Thyroid gland (tissue), 4 donors: ENCODE measurements at regions not wholly inside any gene's neighbourhood (a gene's known extent, or its start where the extent isn't known, plus 50 kb on each side); places are given as distances from the start of the nearest gene placed in this dataset.

Experiments
- DNase-seq, 2 donors: peaks; one replicate each; pipeline ENCODE4 v3.0.0-alpha.2; 2019
- H3K27ac ChIP-seq, 3 donors: fragments of 200-600 bp; sonication (generic); 1 replicate in 2 of 3; 2 replicates in 1 of 3; pipeline ENCODE4 v1.5.1; 2016 to 2019; ENCODE audit warnings: mild to moderate bottlenecking in 1 of 3, moderate library complexity in 1 of 3
- H3K27me3 ChIP-seq: fragments of 200-600 bp; sonication (generic); one replicate; pipeline ENCODE4 v1.5.1; 2019
- H3K36me3 ChIP-seq, 2 donors: fragments of 200-600 bp; sonication (generic); one replicate each; pipeline ENCODE4 v1.5.1; 2016 to 2019
- H3K4me1 ChIP-seq, 2 donors: fragments of 200-600 bp; sonication (generic); one replicate each; pipeline ENCODE4 v1.5.1; 2017 to 2019
- H3K4me3 ChIP-seq, 3 donors: fragments of 200-600 bp; sonication (generic); replicated peaks in 1 of 3; 1 replicate in 2 of 3; 2 replicates in 1 of 3; pipeline ENCODE4 v1.5.1; 2016; ENCODE audit warnings: mild to moderate bottlenecking in 1 of 3
- H3K9me3 ChIP-seq: fragments of 200-600 bp; sonication (generic); one replicate; pipeline ENCODE4 v1.5.1; 2017
- CTCF ChIP-seq, 6 experiments: fragments of 200-600 bp in 3 of 6; fragments of 450-650 bp in 3 of 6; sonication (generic) in 3 of 6; IDR thresholded peaks; one replicate each; pipeline ENCODE4 v1.5.1; 2016 to 2019; ENCODE audit warnings: antibody characterized with exemption in 6 of 6, mild to moderate bottlenecking in 2 of 6, inconsistent platforms in 1 of 6, moderate library complexity in 1 of 6
- POLR2A ChIP-seq, 2 donors: fragments of 450-650 bp; IDR thresholded peaks; one replicate each; pipeline ENCODE4 v1.6.1; 2017; ENCODE audit warnings: antibody characterized with exemption in 2 of 2, mild to moderate bottlenecking in 2 of 2, moderate library complexity in 1 of 2
- WGBS, 2 donors: methylation state at CpG; one replicate each; pipeline ENCODE4 v1.1.5; 2017; 5-methylcytosine and 5-hydroxymethylcytosine counted together
- intact Hi-C: fragments of 100-400 bp; cut with DNase I; formaldehyde crosslinking; loops from one replicate; pipeline ENCODE4 v1.15.1; 2023

- peaks cover 13 to 24% of the 10 kb centered on the region in 2 donors for H3K4me1 ChIP-seq
- 70 to 74% methylated on average over 22 of the region's 22 CpGs for WGBS, 2 donors
- H3K9me3 ChIP-seq = no peaks in the 10 kb centered on the region
- no peak overlapping the region for H3K4me3 ChIP-seq
- no peak for TF ChIP-seq CTCF (IDR thresholded peaks at IDR 0.05)
- TF ChIP-seq POLR2A (IDR thresholded peaks at IDR 0.05) = no peak
- no peak overlapping the region for H3K27ac ChIP-seq
- H3K36me3 ChIP-seq = no peaks in the 10 kb centered on the region
- no peaks in the 10 kb centered on the region for H3K27me3 ChIP-seq
- DNase-seq = no peak
- intact Hi-C loops = no loop called here
Measured at GRCh38 chr17:77723909-77724875, 234.3 kb upstream of the TNRC6C start.

GRCh38 chr17:77724876-77725615, 233.5 kb upstream of the TNRC6C start:
- Histone ChIP-seq H3K9me3 (no peaks in the 10 kb centered on the region), H3K27ac (no peak overlapping the region), H3K4me1 (peaks cover 13 to 24% of the 10 kb centered on the region in 2 donors), H3K4me3 (no peak overlapping the region), H3K36me3 (no peaks in the 10 kb centered on the region), H3K27me3 (no peaks in the 10 kb centered on the region)
- intact Hi-C loops = no loop called here
- TF ChIP-seq CTCF (IDR thresholded peaks at IDR 0.05) = no peak
- TF ChIP-seq POLR2A (IDR thresholded peaks at IDR 0.05) = no peak
- 66 to 74% methylated on average over 23 to 28 of the region's 28 CpGs for whole genome bisulfite sequencing, 2 donors
- DNase-seq = peak; percentile 94 to 96

DNA sequence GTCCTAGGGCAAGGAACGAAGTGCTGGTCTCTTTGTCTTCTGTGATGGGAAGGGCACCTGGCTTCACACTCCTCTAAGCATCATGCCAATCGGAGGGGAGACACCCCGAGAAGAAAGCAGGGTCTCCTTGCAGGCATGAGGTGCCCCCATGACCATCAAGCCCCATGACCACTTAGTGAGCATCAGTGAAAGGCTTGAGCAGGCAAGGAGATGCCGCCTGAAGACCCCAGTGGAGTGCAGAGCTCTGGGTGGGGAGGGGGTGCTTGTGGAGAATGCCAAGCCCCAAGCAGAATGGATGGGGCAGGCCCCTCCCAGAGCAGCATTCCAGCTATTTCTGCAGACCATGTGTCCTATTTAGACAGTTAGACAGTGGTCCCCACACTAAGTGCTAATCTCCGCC, 232.7 kb upstream of the TNRC6C start:
- H3K4me3 ChIP-seq = no peak overlapping the region
- no peak overlapping the region for H3K27ac ChIP-seq
- H3K36me3 ChIP-seq = no peaks in the 10 kb centered on the region
- WGBS, 2 donors = 89 to 99% methylated on average over 1 to 4 of the region's 5 CpGs
- TF ChIP-seq CTCF (IDR thresholded peaks at IDR 0.05) = no peak
- TF ChIP-seq POLR2A (IDR thresholded peaks at IDR 0.05) = no peak
- no peak for DNase-seq
- peaks cover 13 to 19% of the 10 kb centered on the region in 2 donors for H3K4me1 ChIP-seq
- no peaks in the 10 kb centered on the region for H3K9me3 ChIP-seq
- H3K27me3 ChIP-seq = no peaks in the 10 kb centered on the region
- intact Hi-C loops = no loop called here

DNA sequence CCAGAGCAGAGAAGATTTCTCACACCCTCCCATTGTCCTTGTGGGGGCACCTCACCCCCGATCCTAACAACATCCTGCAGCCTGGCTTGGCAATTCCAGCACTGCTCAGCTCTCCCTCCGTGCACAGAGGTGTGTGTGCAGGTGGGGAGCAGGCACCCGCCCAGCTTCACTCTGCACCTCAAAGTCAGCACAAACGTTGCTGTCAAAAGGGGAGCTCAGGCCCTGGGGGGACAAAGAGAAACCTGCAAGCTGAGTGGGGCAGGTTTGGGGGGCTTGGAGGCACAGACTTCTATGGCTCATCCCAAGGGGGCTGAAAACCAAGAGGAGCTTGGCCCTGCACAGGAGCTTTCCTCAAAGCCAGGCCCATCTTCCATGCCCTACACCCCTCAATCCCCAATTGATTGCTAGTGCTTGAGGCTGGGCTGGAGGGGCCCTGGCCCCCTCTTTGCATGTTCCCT, 231.9 kb upstream of the TNRC6C start:
- intact Hi-C loops = no loop called here
- TF ChIP-seq POLR2A (IDR thresholded peaks at IDR 0.05) (no peak), CTCF (IDR thresholded peaks at IDR 0.05) (no peak)
- H3K27me3 ChIP-seq = no peaks in the 10 kb centered on the region
- no peak overlapping the region for H3K4me3 ChIP-seq
- DNase-seq = no peak
- no peaks in the 10 kb centered on the region for H3K9me3 ChIP-seq
- H3K36me3 ChIP-seq = no peaks in the 10 kb centered on the region
- no peak overlapping the region for H3K27ac ChIP-seq
- peaks cover 13 to 19% of the 10 kb centered on the region in 2 donors for H3K4me1 ChIP-seq
- WGBS, 2 donors = 90 to 95% methylated on average over 3 to 4 of the region's 4 CpGs
